Vagina (tissue), 2 donors: ENCODE measurements at regions not wholly inside any gene's neighbourhood (a gene's known extent, or its start where the extent isn't known, plus 50 kb on each side); places are given as distances from the start of the nearest gene placed in this dataset.

ENCODE experiments used
- DNase-seq, 2 donors: peaks; one replicate each; pipeline ENCODE4 v3.0.0-alpha.2; 2017; ENCODE audit errors: extremely low spot score in 2 of 2
- H3K27ac ChIP-seq: fragments of 200-600 bp; sonication (generic); one replicate; pipeline ENCODE4 v1.5.1; 2019
- H3K27me3 ChIP-seq: fragments of 200-600 bp; sonication (generic); one replicate; pipeline ENCODE4 v1.5.1; 2019
- H3K36me3 ChIP-seq, 2 donors: fragments of 200-600 bp; sonication (generic); one replicate each; pipeline ENCODE4 v1.5.1; 2017 to 2019
- H3K4me1 ChIP-seq: fragments of 200-600 bp; sonication (generic); one replicate; pipeline ENCODE4 v1.5.1; 2019
- H3K4me3 ChIP-seq, 2 donors: fragments of 200-600 bp; sonication (generic); 1 replicate in 1 of 2; 2 replicates in 1 of 2; pipeline ENCODE4 v1.5.1; 2016 to 2019
- H3K9me3 ChIP-seq: fragments of 200-600 bp; sonication (generic); one replicate; pipeline ENCODE4 v1.5.1; 2019
- POLR2A ChIP-seq, 2 donors: fragments of 450-650 bp; IDR thresholded peaks; one replicate each; pipeline ENCODE4 v1.6.1; 2017; ENCODE audit warnings: antibody characterized with exemption in 2 of 2, mild to moderate bottlenecking in 2 of 2, moderate library complexity in 2 of 2
- POLR2AphosphoS5 ChIP-seq, 2 donors: sonication (generic); formaldehyde crosslinking; IDR thresholded peaks; one replicate each; pipeline ENCODE4 v1.9.0; 2017; ENCODE audit warnings: antibody characterized with exemption in 2 of 2, mild to moderate bottlenecking in 2 of 2, low read depth in 1 of 2; ENCODE audit not compliant: insufficient read depth in 1 of 2
- intact Hi-C: fragments of 100-400 bp; cut with DNase I; formaldehyde crosslinking; loops from one replicate; pipeline ENCODE4 v1.15.1; 2023
- TF ChIP-seq, protein P1 (sequence below), 3 experiments: fragments of 450-650 bp in 2 of 3; fragments of 200-600 bp in 1 of 3; sonication (generic) in 1 of 3; IDR thresholded peaks; one replicate each; pipeline ENCODE4 v1.5.1; 2017 to 2019; ENCODE audit warnings: antibody characterized with exemption in 3 of 3, mild to moderate bottlenecking in 2 of 3, moderate library complexity in 2 of 3

DNA sequence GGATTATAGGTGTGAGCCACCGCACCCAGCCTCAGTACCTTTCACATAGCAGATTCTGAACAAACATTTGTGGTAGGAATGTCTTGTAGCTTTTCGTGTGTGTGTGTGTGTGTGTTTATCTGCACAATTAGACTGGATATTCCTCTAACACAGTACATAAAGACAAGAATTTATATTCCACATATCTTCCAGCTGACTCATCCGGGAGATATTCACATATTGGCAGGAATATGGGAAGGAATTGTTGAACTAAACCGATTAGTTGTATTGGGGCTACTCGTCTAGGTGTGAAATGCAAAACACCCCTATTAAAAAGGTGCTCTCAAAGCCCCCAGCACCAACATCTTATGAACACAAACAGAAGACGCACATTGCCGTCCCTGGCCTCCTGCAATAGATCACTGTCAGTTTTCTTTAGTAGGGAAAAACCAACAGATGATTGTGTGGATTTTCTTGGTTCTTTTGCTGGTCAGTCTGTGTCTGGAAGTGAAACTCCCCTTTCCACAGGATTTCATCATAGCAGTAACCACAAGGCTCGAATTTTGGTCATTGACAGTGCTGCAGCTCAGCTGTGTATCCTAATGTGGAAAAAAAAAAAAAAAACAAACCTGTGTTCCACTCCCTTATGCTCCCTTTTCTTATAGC is 208.5 kb upstream of the ACVR2A start:
- Histone ChIP-seq H3K36me3 (no peaks in the 10 kb centered on the region), H3K27me3 (no peaks in the 10 kb centered on the region), H3K4me3 (no peak overlapping the region), H3K27ac (no peak overlapping the region), H3K9me3 (no peaks in the 10 kb centered on the region), H3K4me1 (peaks cover 4% of the 10 kb centered on the region)
- TF ChIP-seq, protein P1, sequence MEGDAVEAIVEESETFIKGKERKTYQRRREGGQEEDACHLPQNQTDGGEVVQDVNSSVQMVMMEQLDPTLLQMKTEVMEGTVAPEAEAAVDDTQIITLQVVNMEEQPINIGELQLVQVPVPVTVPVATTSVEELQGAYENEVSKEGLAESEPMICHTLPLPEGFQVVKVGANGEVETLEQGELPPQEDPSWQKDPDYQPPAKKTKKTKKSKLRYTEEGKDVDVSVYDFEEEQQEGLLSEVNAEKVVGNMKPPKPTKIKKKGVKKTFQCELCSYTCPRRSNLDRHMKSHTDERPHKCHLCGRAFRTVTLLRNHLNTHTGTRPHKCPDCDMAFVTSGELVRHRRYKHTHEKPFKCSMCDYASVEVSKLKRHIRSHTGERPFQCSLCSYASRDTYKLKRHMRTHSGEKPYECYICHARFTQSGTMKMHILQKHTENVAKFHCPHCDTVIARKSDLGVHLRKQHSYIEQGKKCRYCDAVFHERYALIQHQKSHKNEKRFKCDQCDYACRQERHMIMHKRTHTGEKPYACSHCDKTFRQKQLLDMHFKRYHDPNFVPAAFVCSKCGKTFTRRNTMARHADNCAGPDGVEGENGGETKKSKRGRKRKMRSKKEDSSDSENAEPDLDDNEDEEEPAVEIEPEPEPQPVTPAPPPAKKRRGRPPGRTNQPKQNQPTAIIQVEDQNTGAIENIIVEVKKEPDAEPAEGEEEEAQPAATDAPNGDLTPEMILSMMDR (IDR thresholded peaks at IDR 0.05) = no peak
- no peak for TF ChIP-seq POLR2AphosphoS5 (IDR thresholded peaks at IDR 0.05; ENCODE audit: insufficient read depth in 1 of 2, low read depth in 1 of 2)
- no peak for TF ChIP-seq POLR2A (IDR thresholded peaks at IDR 0.05)
- intact Hi-C loops = no loop called here
- DNase-seq = no peak

DNA sequence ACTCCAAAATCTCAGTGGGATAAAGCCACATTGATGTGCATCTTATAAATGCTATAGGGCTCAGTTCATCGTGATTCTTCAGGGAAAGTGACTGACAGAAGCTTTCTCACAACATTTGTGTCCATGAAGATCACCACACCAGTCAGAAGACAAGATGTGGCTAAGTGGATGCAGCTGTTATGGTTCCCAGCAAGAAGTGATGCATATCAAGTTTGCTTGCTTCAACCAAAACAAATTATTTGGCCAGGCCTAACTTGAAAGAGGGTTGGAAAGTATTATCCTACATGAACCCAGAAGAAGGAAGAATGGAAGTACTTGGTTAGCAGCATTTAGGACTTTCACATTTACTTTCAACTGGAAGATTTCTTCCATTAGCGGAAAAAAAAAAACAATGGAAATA is 210.0 kb upstream of the ACVR2A start:
- no peak for DNase-seq
- Histone ChIP-seq H3K9me3 (no peaks in the 10 kb centered on the region), H3K4me1 (peaks cover 4% of the 10 kb centered on the region), H3K4me3 (no peak overlapping the region), H3K36me3 (no peaks in the 10 kb centered on the region), H3K27me3 (no peaks in the 10 kb centered on the region), H3K27ac (no peak overlapping the region)
- TF ChIP-seq, protein P1 (IDR thresholded peaks at IDR 0.05) = no peak
- intact Hi-C loops = no loop called here

DNA sequence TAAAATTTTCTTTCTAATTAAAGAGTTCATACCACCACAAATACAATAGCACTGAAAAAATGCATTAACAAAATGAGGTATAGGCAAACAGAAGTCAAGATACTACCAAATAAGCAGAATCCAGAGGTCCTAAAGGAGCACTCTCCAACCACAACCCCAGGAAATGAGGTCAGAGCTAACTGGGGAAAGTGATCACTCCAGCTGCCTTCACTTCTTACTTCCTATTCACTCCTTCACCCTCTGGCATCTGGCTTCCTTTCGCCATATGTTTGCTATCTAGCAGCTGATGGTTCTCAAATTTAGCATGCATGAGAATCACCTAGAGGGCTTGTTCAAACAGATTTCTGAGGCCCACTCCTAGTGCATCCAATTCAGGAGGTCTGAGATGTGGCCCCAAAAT is 212.6 kb upstream of the ACVR2A start:
- intact Hi-C loops = no loop called here
- TF ChIP-seq, protein P1 (IDR thresholded peaks at IDR 0.05) = no peak
- TF ChIP-seq POLR2A (IDR thresholded peaks at IDR 0.05) = no peak
- TF ChIP-seq POLR2AphosphoS5 (IDR thresholded peaks at IDR 0.05; ENCODE audit: insufficient read depth in 1 of 2, low read depth in 1 of 2) = no peak

DNA sequence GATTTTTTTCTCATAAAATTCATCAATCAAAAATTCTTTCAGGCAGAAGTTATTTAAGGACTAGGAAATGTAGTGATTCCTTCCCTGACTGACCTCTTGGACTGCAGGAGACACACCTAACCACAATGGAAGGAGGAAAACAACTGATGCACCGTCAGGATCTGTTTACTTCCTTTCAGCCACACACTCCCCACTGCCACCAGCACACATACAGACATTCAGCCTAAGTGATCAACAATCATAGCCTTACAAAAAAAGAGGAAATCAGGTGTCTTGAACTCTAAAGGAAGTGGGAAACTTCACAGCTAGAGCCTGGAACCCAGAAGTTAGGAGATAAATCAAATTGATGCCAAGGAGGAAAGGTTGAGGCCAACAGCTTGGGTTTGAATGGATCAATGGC is 213.5 kb upstream of the ACVR2A start:
- intact Hi-C loops = no loop called here
- no peak overlapping the region for H3K4me3 ChIP-seq

More for the DNA sequence above, 212.6 kb upstream of the ACVR2A start:
- H3K4me1 ChIP-seq = peaks cover 4% of the 10 kb centered on the region
- no peaks in the 10 kb centered on the region for H3K27me3 ChIP-seq
- H3K36me3 ChIP-seq = no peaks in the 10 kb centered on the region
- H3K4me3 ChIP-seq = no peak overlapping the region
- H3K9me3 ChIP-seq = no peaks in the 10 kb centered on the region
- H3K27ac ChIP-seq = no peak overlapping the region
- no peak for DNase-seq

DNA sequence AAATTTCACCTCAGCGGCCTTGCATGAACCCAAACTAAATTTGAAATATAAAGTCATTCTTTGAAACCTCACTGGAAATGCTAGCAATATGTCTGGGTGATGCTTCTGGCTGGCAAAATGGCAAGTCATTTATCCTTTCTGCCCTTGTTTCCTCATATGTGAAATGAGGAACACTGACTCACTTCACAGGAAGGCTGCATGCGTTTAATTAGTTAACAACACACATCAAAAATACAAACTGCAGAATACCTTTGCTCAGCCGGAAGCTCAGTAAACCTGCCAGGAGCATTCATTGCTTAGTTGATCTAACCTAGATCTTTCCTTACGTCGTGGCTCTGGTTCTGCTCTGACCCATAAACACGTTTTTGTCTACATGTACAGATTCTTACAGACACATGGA is 214.2 kb upstream of the ACVR2A start:
- TF ChIP-seq POLR2A (IDR thresholded peaks at IDR 0.05) (no peak), POLR2AphosphoS5 (IDR thresholded peaks at IDR 0.05; ENCODE audit: insufficient read depth in 1 of 2, low read depth in 1 of 2) (no peak)
- TF ChIP-seq, protein P1 (IDR thresholded peaks at IDR 0.05) = no peak
- Histone ChIP-seq H3K9me3 (no peaks in the 10 kb centered on the region), H3K4me1 (no peaks in the 10 kb centered on the region), H3K36me3 (no peaks in the 10 kb centered on the region), H3K27me3 (no peaks in the 10 kb centered on the region), H3K27ac (no peak overlapping the region), H3K4me3 (no peak overlapping the region)
- intact Hi-C loops = no loop called here
- DNase-seq = no peak

More for the DNA sequence above, 213.5 kb upstream of the ACVR2A start:
- Histone ChIP-seq H3K27ac (no peak overlapping the region), H3K36me3 (no peaks in the 10 kb centered on the region), H3K4me1 (no peaks in the 10 kb centered on the region), H3K9me3 (no peaks in the 10 kb centered on the region), H3K27me3 (no peaks in the 10 kb centered on the region)
- TF ChIP-seq POLR2AphosphoS5 (IDR thresholded peaks at IDR 0.05; ENCODE audit: insufficient read depth in 1 of 2, low read depth in 1 of 2) (no peak), POLR2A (IDR thresholded peaks at IDR 0.05) (no peak)
- TF ChIP-seq, protein P1 (IDR thresholded peaks at IDR 0.05) = no peak
- no peak for DNase-seq
